K562 (cell line): ENCODE measurements at regions not wholly inside any gene's neighbourhood (a gene's known extent, or its start where the extent isn't known, plus 50 kb on each side); places are given as distances from the start of the nearest gene placed in this dataset.

ENCODE experiments used
- ATAC-seq: fragments of 200-7000 bp; cut with Tn5 transposase; 3 replicates; pipeline ENCODE4 v1.9.1; 2020; ENCODE audit warnings: moderate library complexity
- BruUV-seq: library from RNA; stranded (reverse); fragments of 400-500 nt; replicated peaks from 2 replicates; lab custom pipeline; 2021; lab: Mats Ljungman, UMichigan
- CTCF ChIA-PET: fragments of 300-600 bp; formaldehyde crosslinking; extraction: SDS; loops from one replicate; lab custom pipeline; 2021; ENCODE audit warnings: low intra/inter-chr PET ratio; lab: Yijun Ruan, JAX
- POLR2A ChIA-PET: fragments of 300-600, 350-650 bp; sonication (Branson Sonifier 250); formaldehyde crosslinking; extraction: SDS; loops from one replicate; lab custom pipeline; 2021; ENCODE audit warnings: antibody characterized with exemption, inconsistent platforms; lab: Yijun Ruan, JAX
- DNase-seq, 4 experiments: peaks; one replicate each; pipeline versions ENCODE4 v3.0.0 to v3.0.0-alpha.2; 2011 to 2018; ENCODE audit warnings: low spot score in 3 of 4, mixed read lengths in 3 of 4; ENCODE audit errors: extremely low read depth in 1 of 4
- FAIRE-seq: peaks from 2 replicates; lab custom pipeline; 2011; peaks lifted over from hg19 to GRCh38; lab: Jason Lieb, UNC
- H2AFZ ChIP-seq: 2 replicates; pipeline ENCODE4 v1.6.0; 2011; ENCODE audit warnings: low read depth, low read length, control low read depth, inconsistent platforms
- H3K27ac ChIP-seq: fragments of 200-600 bp; 3 replicates; pipeline ENCODE4 v1.8.0; 2011; ENCODE audit warnings: low read depth, mild to moderate bottlenecking, control low read depth, inconsistent platforms, low read length, moderate library complexity, mixed read lengths; ENCODE audit errors: extremely low read depth
- H3K27me3 ChIP-seq, 2 experiments: fragments of 300-600 bp in 1 of 2; 2 replicates in 1 of 2; 3 replicates in 1 of 2; pipeline versions ENCODE4 v1.6.0 to v1.8.0; 2011; ENCODE audit warnings: inconsistent platforms in 2 of 2, low read length in 2 of 2, mild to moderate bottlenecking in 1 of 2, mixed read lengths in 1 of 2, moderate library complexity in 1 of 2; ENCODE audit not compliant: control insufficient read depth in 2 of 2, insufficient read depth in 2 of 2
- H3K36me3 ChIP-seq: fragments of 300-600 bp; 3 replicates; pipeline ENCODE4 v1.8.0; 2011; ENCODE audit warnings: mild to moderate bottlenecking, low read length, inconsistent platforms; ENCODE audit not compliant: control insufficient read depth, insufficient read depth
- H3K4me1 ChIP-seq, 2 experiments: fragments of 200-600 bp in 1 of 2; replicated peaks in 1 of 2; 2 replicates in 1 of 2; 3 replicates in 1 of 2; pipeline versions ENCODE4 v1.5.1 to v1.8.0; 2011; ENCODE audit warnings: inconsistent platforms in 2 of 2, low read length in 2 of 2, mild to moderate bottlenecking in 1 of 2, mixed read lengths in 1 of 2, moderate library complexity in 1 of 2; ENCODE audit not compliant: control insufficient read depth in 2 of 2, insufficient read depth in 2 of 2
- H3K4me2 ChIP-seq: 2 replicates; pipeline ENCODE4 v1.6.1; 2011; ENCODE audit warnings: low read length, control low read depth, inconsistent platforms, mixed read lengths; ENCODE audit not compliant: insufficient read depth
- H3K4me3 ChIP-seq: fragments of 200-600 bp; sonication (generic), shearing (Covaris generic); 2 replicates; pipeline ENCODE4 v1.5.1; 2016; ENCODE audit warnings: control low read depth, inconsistent platforms
- H3K79me2 ChIP-seq: fragments of 200-600 bp; 3 replicates; pipeline ENCODE4 v1.8.0; 2011; ENCODE audit warnings: low read length, inconsistent platforms; ENCODE audit not compliant: control insufficient read depth, insufficient read depth
- H3K9ac ChIP-seq, 2 experiments: 2 replicates each; pipeline versions ENCODE4 v1.6.0 to v1.6.1; 2011; ENCODE audit warnings: low read depth in 2 of 2, low read length in 2 of 2, control low read depth in 1 of 2, inconsistent platforms in 1 of 2, mild to moderate bottlenecking in 1 of 2, mixed read lengths in 1 of 2; ENCODE audit not compliant: insufficient read depth in 1 of 2
- H3K9me1 ChIP-seq: one replicate; pipeline ENCODE4 v1.6.0; 2011; ENCODE audit warnings: inconsistent platforms, mild to moderate bottlenecking, low read length, moderate library complexity; ENCODE audit not compliant: control insufficient read depth, insufficient read depth
- H3K9me3 ChIP-seq: replicated peaks from 2 replicates; pipeline ENCODE4 v1.5.1; 2011; ENCODE audit warnings: low read depth, low read length, inconsistent platforms; ENCODE audit not compliant: control insufficient read depth, insufficient read depth
- H4K20me1 ChIP-seq: replicated peaks from 2 replicates; pipeline ENCODE4 v1.6.1; 2011; ENCODE audit warnings: low read length, inconsistent platforms, mixed read lengths; ENCODE audit not compliant: control insufficient read depth, insufficient read depth
- RBM39 ChIP-seq: fragments of 200-400 bp; formaldehyde crosslinking; optimal IDR thresholded peaks from 2 replicates; pipeline ENCODE3; 2018; ENCODE audit warnings: low read depth, low read length
- SMAD2 ChIP-seq: fragments of 150-350 bp; IDR thresholded peaks from 2 replicates; pipeline ENCODE4 v1.6.1; 2014; ENCODE audit warnings: low read depth, mild to moderate bottlenecking, low read length
- SP2 ChIP-seq: IDR thresholded peaks from 2 replicates; pipeline ENCODE4 v1.6.1; 2011; ENCODE audit warnings: mild to moderate bottlenecking, low read depth, low read length, moderate library complexity; ENCODE audit not compliant: poor library complexity, severe bottlenecking; ENCODE audit errors: extremely low read depth
- SRSF9 ChIP-seq: fragments of 200-400 bp; formaldehyde crosslinking; IDR thresholded peaks from 2 replicates; pipeline ENCODE4 v1.6.1; 2017; ENCODE audit warnings: low read depth, low read length, borderline replicate concordance
- WGBS: fragments of 100-300 bp; shearing (Covaris generic); methylation state at CpG from one replicate; pipeline ENCODE4 v1.1.6; 2016; ENCODE audit warnings: low coverage, mixed read lengths; ENCODE audit not compliant: insufficient coverage; ENCODE audit errors: missing lambda C conversion rate; 5-methylcytosine and 5-hydroxymethylcytosine counted together
- in situ Hi-C: fragments of 300-500 bp; cut with MboI; formaldehyde crosslinking; loops from 4 replicates; pipeline ENCODE4 v1.15.0; 2018; ENCODE audit warnings: inconsistent platforms, mixed read lengths
- intact Hi-C: fragments of 100-400 bp; cut with micrococcal nuclease; formaldehyde crosslinking; loops from 2 replicates; pipeline ENCODE4 v1.14.2; 2022
- TF ChIP-seq, protein P1 (sequence below): sonication (generic); formaldehyde crosslinking; IDR thresholded peaks from 2 replicates; pipeline ENCODE4 v1.8.0; 2022; ENCODE audit warnings: mild to moderate bottlenecking, missing genetic modification reagents, borderline replicate concordance

DNA sequence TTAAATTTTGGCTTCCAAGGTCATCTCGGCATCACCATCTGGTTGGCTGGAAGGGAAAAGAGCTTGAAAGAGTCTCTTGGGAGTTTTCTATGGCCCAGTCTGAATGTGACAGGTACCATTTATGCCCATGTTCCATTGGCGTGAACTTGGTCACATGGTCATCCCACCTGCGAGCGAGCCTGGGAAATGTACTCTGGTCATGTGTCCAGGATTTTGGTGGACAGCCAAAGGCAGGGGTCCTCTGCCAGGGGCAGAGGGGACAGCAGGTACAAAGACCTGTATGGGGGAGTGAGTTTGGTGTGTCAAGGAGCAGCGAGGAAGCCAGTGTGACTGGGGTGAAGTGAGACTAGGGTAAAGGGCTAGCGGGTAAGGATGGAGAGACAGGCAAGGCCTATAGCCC lies 112.6 kb downstream of the CDC5L start:
- WGBS: 3% methylated on average over 6 of the region's 6 CpGs
- Histone ChIP-seq H3K4me3 (no peak overlapping the region), H4K20me1 (0 out of 2 replicates have a peak, but pooled peaks cover 2% of the 10 kb centered on the region), H3K27ac (no peak overlapping the region), H3K4me2 (no peak overlapping the region), H2AFZ (no peak overlapping the region), H3K79me2 (no peaks in the 10 kb centered on the region), H3K9ac (no peak overlapping the region), H3K9me1 (no peaks in the 10 kb centered on the region), H3K4me1 (no peaks in the 10 kb centered on the region), H3K36me3 (no peaks in the 10 kb centered on the region), H3K27me3 (peaks cover 31 to 51% of the 10 kb centered on the region in 2 experiments), H3K9me3 (no peaks in the 10 kb centered on the region)
- no peak for DNase-seq
- BruUV-seq: no TSS peak
- no peak for FAIRE-seq
- in situ Hi-C loops: no loop called here
- no peak for ATAC-seq
- CTCF ChIA-PET: no interaction called here
- intact Hi-C loops: no loop called here
- POLR2A ChIA-PET: interaction anchor here (0.6 to 1.8 kb wide), 2 partner anchors 30 to 1430 kb away, joined by 4 to 5 read pairs; no protein-coding TSS in a partner anchor
- TF ChIP-seq, protein P1, sequence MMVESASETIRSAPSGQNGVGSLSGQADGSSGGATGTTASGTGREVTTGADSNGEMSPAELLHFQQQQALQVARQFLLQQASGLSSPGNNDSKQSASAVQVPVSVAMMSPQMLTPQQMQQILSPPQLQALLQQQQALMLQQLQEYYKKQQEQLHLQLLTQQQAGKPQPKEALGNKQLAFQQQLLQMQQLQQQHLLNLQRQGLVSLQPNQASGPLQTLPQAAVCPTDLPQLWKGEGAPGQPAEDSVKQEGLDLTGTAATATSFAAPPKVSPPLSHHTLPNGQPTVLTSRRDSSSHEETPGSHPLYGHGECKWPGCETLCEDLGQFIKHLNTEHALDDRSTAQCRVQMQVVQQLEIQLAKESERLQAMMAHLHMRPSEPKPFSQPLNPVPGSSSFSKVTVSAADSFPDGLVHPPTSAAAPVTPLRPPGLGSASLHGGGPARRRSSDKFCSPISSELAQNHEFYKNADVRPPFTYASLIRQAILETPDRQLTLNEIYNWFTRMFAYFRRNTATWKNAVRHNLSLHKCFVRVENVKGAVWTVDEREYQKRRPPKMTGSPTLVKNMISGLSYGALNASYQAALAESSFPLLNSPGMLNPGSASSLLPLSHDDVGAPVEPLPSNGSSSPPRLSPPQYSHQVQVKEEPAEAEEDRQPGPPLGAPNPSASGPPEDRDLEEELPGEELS (CRISPR knock-in tag): no peak
- no peak for TF ChIP-seq SRSF9
- no peak for TF ChIP-seq SMAD2
- no peak for TF ChIP-seq RBM39
- no peak for TF ChIP-seq SP2
